Fibroblast of lung (primary cell): ENCODE measurements at regions not wholly inside any gene's neighbourhood (a gene's known extent, or its start where the extent isn't known, plus 50 kb on each side); places are given as distances from the start of the nearest gene placed in this dataset.

Experiments used
- EZH2 ChIP-seq: IDR thresholded peaks from 2 replicates; pipeline ENCODE4 v1.5.1; 2012; ENCODE audit warnings: low read length, control low read depth, mild to moderate bottlenecking; ENCODE audit errors: missing control alignments
- TF ChIP-seq, protein P1 (sequence below), 2 donors: IDR thresholded peaks in 1 of 2; conservative IDR thresholded peaks in 1 of 2; 1 replicate in 1 of 2; 2 replicates in 1 of 2; pipeline ENCODE4 v1.5.1; 2011 to 2012; ENCODE audit warnings: low read length in 2 of 2, control low read depth in 1 of 2, inconsistent platforms in 1 of 2, low read depth in 1 of 2, mild to moderate bottlenecking in 1 of 2

DNA sequence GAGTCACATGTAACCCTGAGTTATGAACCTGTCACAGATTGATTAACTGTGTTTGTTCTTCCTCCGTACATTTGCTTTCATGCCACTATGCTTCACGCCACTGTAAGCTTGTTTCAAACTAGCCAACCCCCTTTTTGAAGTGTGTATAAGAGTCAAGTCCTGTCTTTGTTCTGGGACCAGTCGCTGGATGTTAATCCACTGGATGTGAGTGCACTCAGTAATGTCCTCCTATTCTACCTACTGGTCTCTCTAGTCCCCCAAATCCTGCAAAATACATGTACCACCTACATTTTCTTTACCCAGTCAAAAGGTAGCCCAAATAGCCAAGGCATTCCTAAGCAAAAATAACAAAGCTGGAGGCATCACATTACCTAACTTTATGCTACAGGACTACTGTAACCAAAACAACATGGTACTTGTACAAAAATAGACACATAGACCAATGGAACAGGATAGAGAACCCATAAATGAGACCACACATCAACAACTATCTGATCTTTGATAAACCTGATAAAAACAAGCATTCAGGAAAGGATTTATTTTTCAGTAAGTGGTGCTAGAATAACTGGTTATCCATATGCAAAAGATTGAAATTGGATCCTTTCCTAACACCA lies 1139.1 kb upstream of the SEMA6A start:
- TF ChIP-seq, protein P1, sequence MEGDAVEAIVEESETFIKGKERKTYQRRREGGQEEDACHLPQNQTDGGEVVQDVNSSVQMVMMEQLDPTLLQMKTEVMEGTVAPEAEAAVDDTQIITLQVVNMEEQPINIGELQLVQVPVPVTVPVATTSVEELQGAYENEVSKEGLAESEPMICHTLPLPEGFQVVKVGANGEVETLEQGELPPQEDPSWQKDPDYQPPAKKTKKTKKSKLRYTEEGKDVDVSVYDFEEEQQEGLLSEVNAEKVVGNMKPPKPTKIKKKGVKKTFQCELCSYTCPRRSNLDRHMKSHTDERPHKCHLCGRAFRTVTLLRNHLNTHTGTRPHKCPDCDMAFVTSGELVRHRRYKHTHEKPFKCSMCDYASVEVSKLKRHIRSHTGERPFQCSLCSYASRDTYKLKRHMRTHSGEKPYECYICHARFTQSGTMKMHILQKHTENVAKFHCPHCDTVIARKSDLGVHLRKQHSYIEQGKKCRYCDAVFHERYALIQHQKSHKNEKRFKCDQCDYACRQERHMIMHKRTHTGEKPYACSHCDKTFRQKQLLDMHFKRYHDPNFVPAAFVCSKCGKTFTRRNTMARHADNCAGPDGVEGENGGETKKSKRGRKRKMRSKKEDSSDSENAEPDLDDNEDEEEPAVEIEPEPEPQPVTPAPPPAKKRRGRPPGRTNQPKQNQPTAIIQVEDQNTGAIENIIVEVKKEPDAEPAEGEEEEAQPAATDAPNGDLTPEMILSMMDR (conservative IDR thresholded peaks at IDR 0.05 in 1 of 2, IDR thresholded peaks at IDR 0.05 in 1 of 2; ENCODE audit: low read depth in 1 of 2, low read length in 2 of 2) = no peak
- no peak for TF ChIP-seq EZH2
